GM21576 (cell line): ENCODE measurements at regions not wholly inside any gene's neighbourhood (a gene's known extent, or its start where the extent isn't known, plus 50 kb on each side); places are given as distances from the start of the nearest gene placed in this dataset.
A peak's percentile ranks its signal among the peaks of the same experiment; 100 is the strongest.

ENCODE experiments used
- ATAC-seq: cut with Tn5 transposase; IDR thresholded peaks from one replicate; pipeline ENCODE4 v1.9.1; 2021; ENCODE audit warnings: mild to moderate bottlenecking, moderate library complexity; ENCODE audit not compliant: unreplicated experiment

DNA sequence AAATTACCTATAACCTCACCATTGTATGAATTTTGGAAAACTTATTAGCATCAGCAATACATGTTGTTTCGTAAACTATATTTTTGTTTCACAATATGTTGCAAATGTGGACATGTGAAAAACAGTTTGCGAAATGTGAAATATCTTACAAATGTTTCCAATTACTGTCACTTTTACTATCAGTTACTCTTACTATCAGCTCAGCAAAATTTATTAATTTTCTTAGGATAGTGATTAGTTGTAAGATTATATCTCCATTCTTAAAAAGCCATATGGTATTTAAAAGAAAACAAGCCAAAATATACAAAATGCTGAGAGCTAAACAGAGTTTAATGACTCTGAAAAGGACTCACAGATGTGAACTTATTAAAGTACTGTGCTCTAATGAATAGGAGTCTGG, 111.9 kb upstream of the LPAR1 start:
- ATAC-seq, result no peak

DNA sequence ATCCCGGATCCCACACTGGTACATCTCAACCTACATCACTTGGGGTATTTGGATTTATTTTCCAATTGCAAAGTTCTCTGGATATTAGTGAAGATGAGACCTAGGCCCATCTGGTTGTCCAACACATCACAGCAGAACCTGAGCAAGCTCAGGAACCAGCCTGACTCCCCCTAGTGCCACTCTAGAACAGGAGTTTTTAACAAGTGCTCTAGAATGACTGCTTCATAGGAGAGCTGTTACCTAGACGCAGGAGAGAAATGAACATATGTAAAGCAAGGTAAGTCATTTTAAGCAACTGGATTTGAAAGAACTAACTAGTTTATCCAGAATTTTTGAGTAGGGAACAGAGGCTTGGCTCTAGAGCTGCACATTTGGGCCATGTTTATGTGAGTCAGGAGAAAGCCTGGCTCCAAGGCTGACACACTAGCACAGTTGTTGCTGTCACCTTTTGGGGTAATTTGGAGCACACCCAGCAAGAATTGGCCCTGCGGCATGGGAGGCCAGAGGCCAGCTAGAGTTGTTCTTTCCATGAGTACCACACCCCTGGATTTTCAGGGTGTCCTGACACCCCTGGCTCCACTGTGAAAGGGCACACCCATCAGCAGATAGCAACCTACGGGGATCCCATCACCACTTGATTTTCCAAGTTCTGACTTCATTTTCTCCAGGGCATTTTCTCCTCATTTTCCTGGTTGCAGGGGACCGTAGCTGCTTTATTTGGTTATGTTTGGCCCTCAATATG, 110.9 kb upstream of the LPAR1 start:
- peak; percentile 56 for ATAC-seq

DNA sequence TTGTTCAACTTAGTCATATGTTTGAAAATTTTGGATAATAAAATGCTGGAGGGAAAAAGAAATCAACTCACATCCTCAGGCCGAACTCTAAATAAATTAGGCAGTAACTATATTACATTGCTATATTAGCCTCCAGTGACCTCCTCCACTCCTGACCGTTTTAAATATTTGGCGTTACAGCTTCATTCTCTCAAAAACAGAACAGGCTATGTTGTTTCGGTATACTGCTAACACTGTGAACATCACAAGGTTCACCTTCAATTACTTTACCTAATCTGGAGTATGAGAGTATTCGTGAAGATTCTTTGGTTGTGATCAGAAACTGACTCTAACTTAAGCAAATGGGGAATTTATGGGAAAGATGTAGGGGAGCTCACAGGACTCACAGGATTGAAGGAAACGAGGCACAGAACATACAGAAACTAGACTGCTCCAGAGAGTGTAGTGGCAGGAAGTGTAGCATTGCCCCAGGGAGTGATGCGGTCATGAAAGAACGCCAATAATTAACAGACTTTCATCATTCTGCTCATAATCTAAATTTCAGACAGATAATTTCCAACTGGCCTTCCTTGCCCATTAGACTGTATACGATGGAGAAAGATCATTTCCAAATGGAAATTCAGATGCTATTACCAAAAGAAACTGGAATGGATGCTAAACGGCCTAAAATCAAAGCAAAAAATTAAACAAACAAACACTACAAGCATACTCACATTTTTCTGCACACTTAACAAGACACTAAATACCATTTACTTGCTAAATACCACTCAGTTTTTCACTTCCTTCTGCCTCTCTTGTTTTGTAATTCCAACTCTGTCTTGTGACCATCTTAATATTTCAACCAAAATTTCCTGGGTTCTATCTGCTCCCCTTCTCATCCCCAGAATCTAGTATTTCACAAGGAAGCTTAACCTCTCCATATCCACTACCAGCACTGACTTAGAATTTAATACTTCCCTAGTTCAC, 110.1 kb upstream of the LPAR1 start:
- ATAC-seq, result no peak

- ATAC-seq, result no peak
Measured at GRCh38 chr9:111147041-111147440, 108.8 kb upstream of the LPAR1 start.

DNA sequence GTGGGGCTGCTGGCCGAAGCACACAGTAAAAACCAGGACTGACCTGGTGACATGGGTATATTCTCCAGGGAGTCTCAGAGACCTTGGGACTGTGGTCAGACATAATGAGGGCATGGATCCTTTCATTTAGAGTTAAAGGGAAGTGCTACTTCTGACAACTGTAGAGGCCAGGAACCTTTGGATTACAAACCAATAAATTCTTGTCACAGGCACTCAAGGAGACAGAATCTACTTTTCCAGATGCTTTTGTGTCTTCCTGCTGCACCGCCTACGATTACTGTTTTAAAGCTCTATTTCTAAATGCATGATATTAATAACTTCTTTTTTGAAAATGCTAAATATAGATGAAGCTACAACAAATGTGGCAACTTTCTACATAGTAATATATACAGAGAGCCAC, 106.5 kb upstream of the LPAR1 start:
- no peak for ATAC-seq

GRCh38 chr9:111136180-111136579, 97.9 kb upstream of the LPAR1 start:
- no peak for ATAC-seq

- ATAC-seq, result no peak
Measured at GRCh38 chr9:111131211-111131610, 92.9 kb upstream of the LPAR1 start.

GRCh38 chr9:111120526-111120925, 82.3 kb upstream of the LPAR1 start:
- no peak for ATAC-seq

GRCh38 chr9:111118256-111118948, 80.1 kb upstream of the LPAR1 start:
- no peak for ATAC-seq

GRCh38 chr9:111114486-111114885, 76.2 kb upstream of the LPAR1 start:
- ATAC-seq, result no peak

DNA sequence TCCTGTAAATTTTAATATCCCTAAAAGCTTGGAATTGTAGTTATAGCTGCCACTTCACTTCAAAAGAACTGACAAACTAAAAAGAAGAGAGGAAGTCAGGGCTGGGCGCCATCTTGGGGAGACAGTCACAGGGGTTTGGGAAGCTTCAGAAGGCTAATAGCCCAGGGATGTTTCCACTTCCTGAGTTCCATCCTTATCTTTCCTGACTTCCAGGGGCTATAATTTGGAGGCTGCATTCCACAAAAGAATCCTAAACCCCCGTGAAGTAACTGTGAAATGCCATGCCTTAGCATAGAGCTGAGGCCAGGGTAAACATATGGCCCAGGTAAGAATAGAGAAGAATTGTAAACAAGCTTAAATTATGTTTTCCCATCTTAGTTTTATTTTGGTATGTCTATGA, 75.4 kb upstream of the LPAR1 start:
- no peak for ATAC-seq

DNA sequence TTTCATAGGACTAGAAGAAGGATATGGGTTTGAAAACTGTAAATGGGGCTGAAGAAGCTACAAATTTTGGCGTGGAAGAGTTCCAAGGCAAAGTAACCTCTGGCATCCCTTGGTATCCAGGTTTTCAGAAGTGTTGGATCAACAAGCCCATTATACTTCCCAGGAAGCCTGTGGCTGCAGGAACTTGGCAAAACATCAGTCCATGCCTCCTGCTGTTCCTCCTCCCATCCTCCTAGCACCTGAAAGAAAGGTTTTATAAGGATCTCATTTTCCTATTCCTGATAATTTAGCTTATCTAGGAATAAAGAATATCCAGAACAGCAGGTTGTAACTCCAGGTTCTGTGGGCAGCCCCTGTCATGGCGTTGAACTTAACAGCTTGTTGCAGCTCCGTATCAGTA, 72.5 kb upstream of the LPAR1 start:
- ATAC-seq, result no peak

DNA sequence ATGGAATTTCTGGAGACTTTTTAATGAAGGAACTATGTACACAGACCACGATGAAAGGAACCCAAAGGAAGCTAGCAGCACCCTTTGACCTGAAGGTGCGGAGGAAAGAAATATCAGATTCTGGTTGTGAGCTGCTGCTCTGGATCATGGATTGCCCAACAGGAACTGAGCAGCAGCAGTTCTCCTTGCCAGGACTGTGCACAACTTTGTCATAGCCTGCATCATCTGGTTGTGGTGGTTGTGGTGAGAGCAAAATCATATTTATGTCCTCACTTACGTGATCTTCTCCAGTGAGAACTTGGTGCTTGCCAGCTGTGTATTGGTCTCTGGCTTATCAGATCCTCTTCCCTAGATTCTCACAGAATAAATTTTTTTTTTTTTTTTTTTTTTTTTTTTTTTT, 70.7 kb upstream of the LPAR1 start:
- ATAC-seq, result no peak

DNA sequence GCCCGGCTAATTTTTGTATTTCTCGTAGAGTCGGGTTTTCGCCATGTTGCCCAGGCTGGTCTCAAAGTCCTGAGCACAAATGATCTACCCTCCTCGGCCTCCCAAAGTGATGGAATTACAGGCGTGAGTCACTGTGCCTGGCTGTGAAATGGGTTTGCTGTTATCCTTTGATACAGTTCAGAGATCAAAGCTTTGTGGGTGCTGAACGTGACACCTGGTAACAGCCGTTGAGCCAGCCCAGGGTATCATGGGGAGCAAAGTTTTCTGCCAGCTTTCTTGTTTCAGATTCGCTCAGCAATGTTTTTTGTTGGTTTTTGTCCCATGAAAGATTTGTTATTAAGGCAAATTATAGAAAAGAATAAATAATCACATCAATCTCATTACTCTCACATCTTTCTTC, 68.9 kb upstream of the LPAR1 start:
- ATAC-seq, result no peak

GRCh38 chr9:111106202-111106601, 67.9 kb upstream of the LPAR1 start:
- ATAC-seq, result no peak

GRCh38 chr9:111102793-111103464, 64.7 kb upstream of the LPAR1 start:
- no peak for ATAC-seq

- ATAC-seq, result no peak
Measured at GRCh38 chr9:111099199-111100008, 61.1 kb upstream of the LPAR1 start.

- ATAC-seq, result no peak
Measured at GRCh38 chr9:111098093-111098492, 59.8 kb upstream of the LPAR1 start.

- ATAC-seq, result no peak
Measured at GRCh38 chr9:111096051-111096450, 57.8 kb upstream of the LPAR1 start.

- no peak for ATAC-seq
Measured at GRCh38 chr9:111095441-111095840, 57.2 kb upstream of the LPAR1 start.
